GM19397 (cell line): ENCODE measurements at regions not wholly inside any gene's neighbourhood (a gene's known extent, or its start where the extent isn't known, plus 50 kb on each side); places are given as distances from the start of the nearest gene placed in this dataset.
A peak's percentile ranks its signal among the peaks of the same experiment; 100 is the strongest.
"Not testable (repeated sequence)": the region's sequence is repeated elsewhere in the genome, so short reads cannot be mapped to it uniquely, and the experiment has no call there.

Experiments used
- ATAC-seq: cut with Tn5 transposase; IDR thresholded peaks from one replicate; pipeline ENCODE4 v1.9.1; 2021; ENCODE audit warnings: mild to moderate bottlenecking, moderate library complexity; ENCODE audit not compliant: unreplicated experiment

DNA sequence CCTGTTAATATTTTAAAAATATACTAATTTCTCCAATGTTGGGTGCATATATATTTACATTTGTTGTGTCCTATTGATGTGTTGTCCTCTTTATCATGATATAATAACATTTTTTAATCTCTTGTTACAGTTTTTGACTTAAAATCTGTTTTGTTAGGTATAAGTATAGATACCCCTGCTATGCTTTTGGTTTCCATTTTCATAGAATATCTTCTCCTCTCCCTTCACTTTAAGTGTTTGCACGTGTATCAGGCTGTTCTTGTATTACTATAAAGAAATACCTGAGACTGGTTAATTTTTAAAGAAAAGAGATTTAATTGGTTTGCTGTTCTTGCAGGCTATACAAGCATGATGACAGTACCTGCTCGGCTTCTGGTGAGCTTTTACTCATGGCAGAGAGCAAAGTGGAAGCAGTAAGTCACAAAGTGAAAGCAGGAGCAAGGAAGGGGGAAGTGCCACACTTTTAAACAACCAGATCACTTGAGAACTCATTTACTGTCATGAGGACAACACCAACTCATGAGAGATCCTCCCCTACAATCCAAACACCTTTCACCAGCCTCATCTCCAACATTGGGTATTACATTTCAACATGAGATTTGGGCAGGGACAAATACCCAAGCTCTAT, 340.5 kb upstream of the SYNCRIP start:
- peak; percentile 74 for ATAC-seq

DNA sequence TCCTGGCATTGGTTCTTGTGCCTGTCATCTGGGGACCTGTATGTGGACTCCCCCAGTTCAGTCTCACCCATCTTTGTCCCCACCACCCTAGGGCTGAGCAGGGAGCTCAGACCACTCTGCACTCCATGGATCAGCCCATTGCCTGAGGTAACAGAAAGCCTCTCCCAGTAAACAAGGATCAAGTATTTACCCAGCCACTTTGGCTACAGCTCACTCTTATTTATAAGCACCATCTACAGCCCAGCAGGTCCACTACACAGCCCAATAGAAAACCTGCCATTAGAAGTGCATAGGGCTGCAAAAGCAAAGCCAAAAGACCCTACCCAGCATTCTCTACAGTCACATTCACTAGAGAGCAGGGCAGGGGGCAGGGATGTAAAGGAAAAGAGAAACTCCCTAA, 335.0 kb upstream of the SYNCRIP start:
- ATAC-seq: no peak

DNA sequence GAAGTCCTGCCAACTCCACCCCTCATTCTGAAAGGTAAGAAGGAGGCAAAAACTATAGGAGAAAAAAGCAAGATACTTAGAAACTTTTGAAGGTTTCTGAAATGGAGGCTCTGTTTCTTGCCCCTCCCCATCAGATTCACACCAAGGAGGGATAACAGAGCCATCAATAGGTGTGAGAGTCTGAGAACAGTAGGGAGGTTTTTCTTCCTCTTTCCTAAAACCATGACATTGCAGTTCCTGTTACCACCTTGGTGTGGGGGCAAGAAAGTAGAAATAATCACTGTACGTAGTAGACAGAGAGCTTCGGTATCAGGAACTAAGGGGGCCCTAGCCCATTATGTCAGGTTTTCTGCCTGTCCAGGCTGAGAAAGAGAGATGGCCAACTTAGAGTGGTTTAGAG, 333.3 kb upstream of the SYNCRIP start:
- ATAC-seq: peak; percentile 68

DNA sequence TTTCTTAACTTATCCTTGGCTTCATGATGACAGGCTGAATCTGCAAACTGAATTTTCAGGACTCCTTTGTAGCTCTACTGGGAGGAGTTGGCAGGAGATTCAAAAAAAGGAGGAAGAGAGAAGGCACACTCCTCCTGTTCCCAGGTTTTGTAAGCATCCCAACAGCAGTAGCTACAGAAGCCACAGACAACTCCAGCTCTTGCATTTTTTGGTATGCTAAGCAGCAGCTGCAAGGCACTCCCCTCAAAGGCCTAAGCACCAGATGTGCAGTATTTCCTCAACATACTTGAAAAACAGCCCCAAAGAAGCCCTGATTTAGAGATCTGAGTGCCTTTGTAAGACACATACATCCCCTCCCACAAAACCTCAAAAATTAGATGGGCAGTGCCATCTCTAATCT, 328.6 kb upstream of the SYNCRIP start:
- ATAC-seq: no peak

DNA sequence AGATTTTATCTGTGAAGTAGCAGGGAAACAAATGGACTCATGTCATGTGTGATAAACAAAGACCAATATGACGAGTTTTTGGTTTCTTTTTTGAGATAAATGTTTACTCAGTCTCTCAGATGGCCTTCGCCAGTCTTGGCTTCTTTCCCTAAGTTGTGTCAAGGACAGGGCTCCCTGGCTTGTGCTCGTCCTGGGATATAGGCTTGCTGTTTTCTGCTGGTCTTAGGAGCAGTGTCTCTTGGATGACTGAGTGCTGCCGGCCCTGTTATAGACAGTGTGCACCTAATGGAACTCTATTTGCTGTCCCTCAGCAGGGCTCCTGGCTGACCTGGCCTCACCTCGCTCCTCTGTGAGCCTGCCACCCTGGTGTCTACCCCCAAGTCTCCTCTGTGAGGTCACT, 324.1 kb upstream of the SYNCRIP start:
- ATAC-seq: no peak

DNA sequence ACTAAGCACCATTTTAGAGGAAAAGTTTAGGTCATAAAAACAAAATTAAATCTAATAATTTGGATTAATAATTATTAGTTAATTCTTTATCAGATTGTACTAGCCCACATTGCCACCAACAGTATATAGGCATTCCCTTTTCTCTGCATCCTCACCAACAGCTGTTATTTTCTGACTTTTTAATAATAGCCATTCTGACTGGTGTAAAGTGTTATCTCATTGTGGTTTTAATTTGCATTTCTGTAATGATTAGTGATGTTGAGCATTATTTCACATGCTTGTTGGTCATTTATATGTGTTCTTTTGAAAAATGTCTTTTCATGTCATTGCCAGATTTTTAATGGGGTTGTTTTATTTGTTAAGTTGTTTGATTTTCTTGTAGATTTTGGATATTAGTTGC, 319.1 kb upstream of the SYNCRIP start:
- no peak for ATAC-seq

DNA sequence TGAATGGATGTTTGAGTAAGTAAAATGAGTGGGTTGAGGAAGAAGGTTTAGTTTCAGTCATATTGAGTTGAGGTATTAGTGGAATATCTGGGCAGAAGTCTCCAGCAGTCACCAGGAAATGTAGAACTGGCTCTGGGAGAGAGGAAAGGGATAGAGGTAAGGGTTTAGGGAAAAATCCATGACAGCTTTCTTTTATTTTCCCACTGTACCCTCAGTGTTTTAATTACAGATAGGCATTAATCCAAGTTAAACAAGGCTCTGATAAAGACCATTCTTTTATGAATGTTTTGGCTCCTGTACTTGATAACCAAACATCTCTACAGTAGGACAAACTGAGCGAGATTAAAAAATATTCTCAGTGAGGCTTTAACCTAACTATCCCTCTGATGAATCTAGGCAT, 318.4 kb upstream of the SYNCRIP start:
- no peak for ATAC-seq

DNA sequence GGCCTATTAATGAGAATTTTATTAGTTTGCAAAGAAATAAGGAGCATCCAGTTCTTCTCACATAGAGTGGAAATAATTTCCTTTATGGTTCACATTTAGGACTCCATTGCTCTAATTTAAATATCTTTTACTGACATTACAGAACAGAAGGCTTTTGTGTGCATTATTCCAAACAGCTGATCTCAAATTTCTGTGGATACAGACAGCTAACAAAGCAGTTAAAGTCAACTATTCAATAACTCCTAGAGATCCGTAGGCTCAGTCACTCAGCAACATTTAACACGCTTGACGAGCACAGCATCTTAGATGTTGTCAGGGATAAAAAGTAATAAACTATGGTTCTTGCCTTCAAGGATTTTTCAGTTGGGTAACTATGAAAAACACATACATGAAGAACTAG, 305.8 kb upstream of the SYNCRIP start:
- no peak for ATAC-seq

DNA sequence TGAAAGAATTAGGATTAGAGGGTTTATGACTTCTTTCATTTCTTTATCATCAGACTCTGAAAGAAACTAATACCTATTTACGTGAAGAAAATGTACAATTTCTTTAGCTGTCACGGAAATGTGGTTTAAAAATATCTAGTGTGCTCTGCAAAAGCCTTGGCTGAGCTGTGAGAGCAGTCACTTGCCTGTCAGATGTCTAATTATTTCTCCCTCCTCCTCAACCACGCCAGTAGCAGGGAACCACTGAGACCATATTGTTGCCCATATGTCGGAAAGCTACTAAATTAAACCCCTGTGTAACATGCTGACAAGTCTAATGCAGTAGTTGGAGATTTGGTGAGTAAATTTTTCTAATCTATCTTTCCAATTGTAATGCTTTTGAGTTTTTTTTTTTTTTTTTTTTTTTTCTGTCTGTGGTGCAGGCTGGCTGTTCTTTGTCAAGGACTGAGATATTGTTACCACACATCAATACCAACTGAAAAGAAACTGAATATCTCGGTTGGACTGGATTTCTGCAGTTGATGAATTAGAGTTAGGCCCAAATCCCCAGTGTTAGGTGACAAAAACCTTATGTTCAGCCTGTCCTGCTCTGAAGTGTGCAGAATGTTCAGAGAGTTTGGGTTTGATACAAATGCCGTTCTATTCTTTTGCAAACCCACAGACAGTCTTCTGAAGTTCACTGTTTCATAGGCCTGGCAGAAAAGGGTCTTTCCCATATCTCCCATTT, 302.9 kb upstream of the SYNCRIP start:
- ATAC-seq: no peak

DNA sequence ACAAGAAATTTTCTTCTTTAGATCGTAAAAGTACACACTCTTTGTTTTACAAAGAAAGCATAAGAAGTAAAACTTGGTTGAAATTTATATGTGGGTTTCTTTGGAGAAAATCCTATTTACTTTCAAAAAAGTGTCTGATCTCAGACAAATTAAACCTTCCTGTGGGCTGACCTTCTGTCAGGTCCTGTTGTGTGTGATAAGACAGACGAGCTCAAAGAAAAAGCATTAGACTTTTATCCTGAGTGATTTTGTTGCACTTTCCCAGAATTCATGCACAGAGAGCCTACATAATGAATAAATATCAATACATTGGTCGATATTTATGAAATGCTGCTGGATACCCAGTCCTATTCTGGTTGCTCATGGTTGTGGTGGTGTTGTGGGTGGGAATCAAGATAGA, 302.1 kb upstream of the SYNCRIP start:
- ATAC-seq: no peak

DNA sequence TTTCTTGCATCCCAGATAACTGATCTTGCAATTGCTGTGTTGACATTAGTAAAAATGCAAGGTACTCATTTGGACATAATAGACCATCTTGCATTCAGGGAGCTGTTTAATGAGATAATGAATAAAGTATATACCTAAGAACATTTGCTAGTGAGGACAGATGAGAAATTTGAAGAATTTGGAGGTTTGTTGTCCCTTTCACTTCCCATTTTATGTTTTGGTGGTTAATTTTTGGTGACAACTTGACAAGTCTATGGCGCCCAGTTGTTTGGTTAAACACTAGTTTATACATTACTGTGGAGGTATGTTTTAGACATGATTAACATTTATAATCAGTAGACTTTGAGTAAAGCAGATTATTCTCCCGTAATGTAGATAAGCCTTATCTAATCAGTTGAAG, 300.2 kb upstream of the SYNCRIP start:
- ATAC-seq: no peak

DNA sequence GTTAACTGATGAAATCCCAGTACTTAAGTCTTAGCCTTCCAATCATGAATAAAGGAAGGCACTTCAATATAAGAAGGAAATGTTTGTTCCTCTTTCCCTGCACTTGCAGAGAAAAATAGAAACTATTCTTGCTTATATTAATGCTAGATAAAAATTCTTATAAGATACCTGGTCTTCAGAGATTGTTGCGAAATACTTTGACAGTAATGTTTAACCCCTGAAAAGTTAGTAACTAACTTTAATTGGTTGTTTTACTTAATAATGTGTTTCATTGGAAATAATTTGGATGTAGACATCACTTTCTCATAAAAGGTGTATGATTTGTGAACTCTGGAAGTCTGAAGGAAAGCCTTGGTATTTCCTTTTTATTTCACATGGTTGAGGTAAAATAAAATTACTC, 294.2 kb upstream of the SYNCRIP start:
- ATAC-seq: no peak

DNA sequence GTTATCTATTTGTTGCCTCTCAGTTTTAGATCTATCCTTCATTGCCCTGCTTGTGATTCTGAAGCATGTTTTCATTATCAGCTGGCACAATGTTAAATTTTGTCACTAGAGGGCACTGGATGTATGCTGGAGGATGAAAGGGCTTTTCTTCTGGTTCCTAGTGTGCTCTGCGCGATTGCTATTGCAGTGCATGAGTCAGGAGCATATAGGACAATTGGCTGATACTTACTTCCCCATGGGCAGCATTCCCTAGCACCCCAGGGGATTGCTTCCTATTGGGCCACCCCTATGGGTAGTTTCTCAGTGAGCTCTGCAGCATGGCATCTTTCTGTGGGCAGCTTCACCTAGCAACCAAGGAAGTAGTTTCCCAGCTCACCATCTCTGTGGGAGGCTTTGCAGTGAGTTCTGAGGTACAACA, 280.3 kb upstream of the SYNCRIP start:
- peak; percentile 88 for ATAC-seq

DNA sequence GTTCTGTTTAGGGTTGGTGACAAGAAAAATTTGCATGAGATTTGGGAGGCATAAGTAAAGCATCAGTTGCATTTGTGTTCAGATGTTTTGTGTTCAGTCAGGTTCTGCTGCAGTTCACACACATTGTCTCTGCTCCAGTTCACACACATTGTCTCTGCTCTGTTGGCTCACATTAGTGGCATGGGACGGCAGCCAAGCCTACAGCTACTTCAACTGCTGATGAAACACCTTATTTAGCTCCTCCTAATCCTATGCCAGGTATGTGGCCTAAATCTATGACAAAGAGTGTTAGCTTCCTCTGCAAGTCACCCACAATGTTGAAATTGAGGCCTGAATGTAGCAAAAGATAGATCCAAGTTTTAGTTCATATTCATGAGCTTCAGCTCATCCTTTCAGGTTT, 278.1 kb upstream of the SYNCRIP start:
- ATAC-seq: no peak

DNA sequence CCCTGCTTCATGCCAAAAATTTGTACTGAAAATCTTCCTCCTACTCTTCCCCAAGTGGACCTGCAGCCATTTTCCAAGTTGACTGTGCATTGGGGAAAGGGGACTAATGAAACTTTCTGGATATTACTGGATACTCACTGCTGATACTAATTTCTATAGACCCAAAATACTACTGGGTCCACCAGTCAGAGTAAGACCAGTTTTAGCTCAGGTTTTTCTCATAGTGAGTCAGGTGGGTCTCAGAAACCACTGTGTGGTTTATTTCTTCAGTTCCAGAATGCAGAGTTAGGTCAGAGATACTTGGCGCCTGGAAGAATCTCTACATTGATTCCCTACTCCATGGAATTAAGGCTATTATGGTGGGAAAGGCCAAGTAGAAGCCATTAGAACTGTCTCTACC, 274.8 kb upstream of the SYNCRIP start:
- no peak for ATAC-seq

DNA sequence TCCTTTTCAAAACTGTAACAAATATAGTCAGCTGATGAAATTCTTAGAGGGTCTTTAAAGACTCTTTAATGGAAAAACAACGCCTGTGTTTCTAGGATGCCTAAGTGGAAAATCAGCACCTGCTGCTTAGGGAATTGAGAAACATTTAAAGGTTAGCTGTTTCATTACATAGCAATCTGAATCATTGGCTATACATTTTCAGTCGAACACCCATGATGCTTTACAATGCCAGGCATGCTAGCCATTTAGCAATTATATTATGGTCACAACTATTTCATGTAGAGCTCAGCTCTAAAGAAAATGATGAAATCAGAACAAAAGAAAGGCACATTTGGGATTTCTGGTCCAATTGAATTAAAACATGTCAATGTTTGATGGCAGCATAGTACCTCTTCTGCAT, 270.3 kb upstream of the SYNCRIP start:
- ATAC-seq: no peak

DNA sequence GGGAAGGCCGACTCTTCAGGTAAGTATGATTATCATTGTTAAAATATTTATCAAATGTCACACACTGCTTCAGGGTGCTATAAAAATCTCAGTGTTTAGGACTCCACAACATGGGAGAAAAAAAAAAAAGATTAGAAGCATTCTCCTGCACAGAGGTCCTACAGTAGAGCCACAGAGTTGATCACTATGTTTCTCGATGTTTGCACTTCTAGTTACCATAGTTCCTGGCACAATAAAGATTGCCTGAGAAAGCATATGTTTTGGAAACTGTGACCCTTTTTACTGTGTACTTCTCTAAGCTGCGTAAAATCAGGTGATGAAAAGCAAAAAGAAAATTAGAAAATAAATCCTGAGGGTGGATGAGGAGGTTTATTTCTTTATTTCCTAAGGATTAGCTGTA, 269.9 kb upstream of the SYNCRIP start:
- ATAC-seq: no peak

DNA sequence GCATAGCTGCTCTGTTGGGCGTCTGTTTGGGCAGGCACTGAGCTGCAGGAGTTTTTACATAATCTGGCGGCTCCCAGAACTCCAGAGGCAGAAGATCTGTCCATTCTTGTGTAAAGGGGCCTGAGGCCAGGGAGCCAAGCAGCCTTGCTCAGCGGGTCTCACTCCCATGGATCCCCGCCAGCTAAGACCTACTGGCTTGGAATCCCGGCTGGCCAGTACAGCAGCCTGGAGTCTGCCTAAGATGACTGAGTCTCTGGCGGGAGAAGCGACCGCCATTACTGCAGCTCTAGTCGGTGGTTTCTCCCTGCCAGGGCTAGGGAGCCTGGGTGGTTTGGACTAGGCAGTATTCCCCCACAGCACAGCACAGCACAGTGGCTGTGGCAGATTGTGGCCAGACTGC, 268.4 kb upstream of the SYNCRIP start:
- no peak for ATAC-seq

DNA sequence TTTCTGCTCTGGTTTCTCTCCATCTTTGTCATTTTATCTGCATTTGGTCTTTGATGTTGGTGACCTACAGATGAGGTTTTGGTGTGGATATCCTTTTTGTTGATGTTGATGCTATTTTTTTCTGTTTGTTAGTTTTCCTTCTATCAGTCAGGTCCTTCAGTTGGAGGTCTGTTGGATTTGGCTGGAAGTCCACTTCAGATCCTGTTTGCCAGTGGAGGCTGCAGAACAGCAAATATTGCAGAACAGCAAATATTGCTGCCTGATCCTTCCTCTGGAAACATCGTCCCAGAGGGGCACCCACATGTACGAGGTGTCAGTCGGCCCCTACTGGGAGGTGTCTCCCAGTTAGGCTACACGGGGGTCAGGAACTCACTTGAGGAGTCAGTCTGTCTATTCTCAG, 265.4 kb upstream of the SYNCRIP start:
- ATAC-seq: not testable (repeated sequence)

DNA sequence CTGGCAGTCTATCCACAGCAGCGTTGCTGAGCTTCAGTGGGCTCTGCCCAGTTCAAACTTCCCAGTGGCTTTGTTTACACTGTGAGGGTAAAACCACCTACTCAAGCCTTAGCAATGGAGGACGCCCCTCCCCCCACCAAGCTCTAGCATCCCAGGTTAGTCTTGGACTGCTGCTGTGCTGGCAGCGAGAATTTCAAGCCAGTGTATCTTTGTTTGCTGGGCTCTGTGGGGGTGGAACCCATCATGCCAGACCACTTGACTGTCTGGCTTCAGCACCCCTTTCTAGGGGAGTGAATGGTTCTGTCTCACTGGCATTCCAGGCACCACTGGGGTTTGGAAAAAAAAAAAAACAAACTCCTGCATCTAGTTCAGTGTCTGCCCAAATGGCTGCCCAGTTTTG, 249.7 kb upstream of the SYNCRIP start:
- no peak for ATAC-seq

DNA sequence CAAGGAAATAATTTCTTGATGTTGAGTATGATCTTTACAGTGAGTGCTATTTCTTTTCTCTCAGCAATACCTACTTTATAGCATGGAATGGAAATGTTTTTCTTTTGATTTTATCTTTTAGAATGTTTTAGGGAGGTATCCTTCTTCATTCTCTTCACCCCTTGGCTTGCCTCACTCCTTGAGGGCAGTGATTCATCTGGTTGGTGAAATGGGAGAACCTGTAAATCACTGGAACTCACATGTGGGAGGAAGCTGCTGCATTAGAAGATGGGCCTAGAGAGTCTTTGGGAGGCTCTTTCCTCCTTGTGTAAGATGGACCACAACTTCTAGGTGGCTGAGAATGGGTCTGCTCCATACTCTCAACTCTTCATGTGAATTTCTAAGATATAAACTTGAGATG, 244.8 kb upstream of the SYNCRIP start:
- no peak for ATAC-seq

DNA sequence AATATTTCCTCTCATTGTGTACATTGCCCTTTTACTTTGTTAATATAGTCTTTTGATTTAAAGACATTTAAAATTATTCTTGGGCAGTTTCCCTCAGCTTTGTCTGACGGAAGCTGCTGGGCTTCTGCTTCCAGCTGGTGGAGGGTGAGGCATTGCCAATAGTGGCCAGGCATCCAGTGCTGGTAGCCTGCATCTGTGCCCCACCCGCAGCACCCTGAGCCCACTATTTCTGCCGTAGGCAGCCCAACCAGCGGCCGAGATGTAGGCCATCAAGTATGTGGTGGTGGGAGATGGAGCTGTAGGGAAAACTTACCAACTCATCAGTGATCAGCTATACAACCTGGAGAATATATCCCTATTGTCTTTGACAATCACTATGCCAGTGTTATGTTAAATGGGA, 226.0 kb upstream of the SYNCRIP start:
- no peak for ATAC-seq

DNA sequence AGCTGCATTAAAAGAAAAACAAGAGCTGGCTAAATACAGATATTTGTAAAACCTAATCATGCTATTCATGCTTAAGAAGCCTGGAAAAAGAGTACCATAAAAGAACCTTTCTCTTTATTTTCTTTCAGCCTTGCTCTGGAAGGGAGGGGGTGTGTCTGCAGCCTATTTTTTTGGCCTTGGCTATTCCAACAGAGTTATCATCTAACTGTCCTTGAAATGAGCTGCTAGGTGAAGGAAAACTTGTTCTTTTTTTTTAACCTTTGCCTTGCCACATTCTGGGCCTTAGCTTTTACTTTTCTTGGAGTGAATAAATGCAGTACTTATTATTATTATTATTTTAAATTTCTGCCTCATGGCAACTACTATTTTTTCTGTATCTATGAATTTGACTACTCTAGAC, 224.9 kb upstream of the SYNCRIP start:
- ATAC-seq: no peak
